ENCODE measurements at regions not wholly inside any gene's neighbourhood (a gene's known extent, or its start where the extent isn't known, plus 50 kb on each side); places are given as distances from the start of the nearest gene placed in this dataset.

DNA sequence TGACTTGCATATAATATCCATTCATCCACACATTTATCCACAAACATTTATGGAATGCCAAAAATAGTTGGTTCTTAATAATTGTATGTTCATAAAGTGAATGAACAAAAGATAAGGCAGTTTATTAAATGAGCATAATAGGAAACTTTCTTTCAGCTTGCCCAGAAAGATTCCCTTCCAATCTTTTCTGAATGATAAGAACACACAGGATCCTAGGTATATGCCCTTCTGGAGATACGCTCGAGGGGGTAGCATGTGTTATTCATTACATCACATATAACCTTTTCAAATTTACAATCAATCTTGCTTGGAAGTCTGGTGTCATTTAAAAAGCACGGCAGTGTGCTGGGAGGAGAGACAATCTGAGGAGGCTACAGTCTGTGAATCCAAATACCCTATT lies 80.4 kb upstream of the PDK4 start:
- no peak for DNase-seq
- no peaks in the 10 kb centered on the region for H3K27me3 Mint-ChIP-seq (ENCODE audit: unreplicated experiment)
- TF ChIP-seq, protein P1, sequence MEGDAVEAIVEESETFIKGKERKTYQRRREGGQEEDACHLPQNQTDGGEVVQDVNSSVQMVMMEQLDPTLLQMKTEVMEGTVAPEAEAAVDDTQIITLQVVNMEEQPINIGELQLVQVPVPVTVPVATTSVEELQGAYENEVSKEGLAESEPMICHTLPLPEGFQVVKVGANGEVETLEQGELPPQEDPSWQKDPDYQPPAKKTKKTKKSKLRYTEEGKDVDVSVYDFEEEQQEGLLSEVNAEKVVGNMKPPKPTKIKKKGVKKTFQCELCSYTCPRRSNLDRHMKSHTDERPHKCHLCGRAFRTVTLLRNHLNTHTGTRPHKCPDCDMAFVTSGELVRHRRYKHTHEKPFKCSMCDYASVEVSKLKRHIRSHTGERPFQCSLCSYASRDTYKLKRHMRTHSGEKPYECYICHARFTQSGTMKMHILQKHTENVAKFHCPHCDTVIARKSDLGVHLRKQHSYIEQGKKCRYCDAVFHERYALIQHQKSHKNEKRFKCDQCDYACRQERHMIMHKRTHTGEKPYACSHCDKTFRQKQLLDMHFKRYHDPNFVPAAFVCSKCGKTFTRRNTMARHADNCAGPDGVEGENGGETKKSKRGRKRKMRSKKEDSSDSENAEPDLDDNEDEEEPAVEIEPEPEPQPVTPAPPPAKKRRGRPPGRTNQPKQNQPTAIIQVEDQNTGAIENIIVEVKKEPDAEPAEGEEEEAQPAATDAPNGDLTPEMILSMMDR (IDR thresholded peaks at IDR 0.05; ENCODE audit: partially characterized antibody, unreplicated experiment) = no peak
- H3K27ac Mint-ChIP-seq (ENCODE audit: unreplicated experiment) = no peak overlapping the region
- no peaks in the 10 kb centered on the region for H3K36me3 Mint-ChIP-seq (ENCODE audit: unreplicated experiment)
- no peak overlapping the region for H3K4me3 Mint-ChIP-seq (ENCODE audit: unreplicated experiment)
- no peaks in the 10 kb centered on the region for H3K9me3 Mint-ChIP-seq (ENCODE audit: unreplicated experiment)
- H3K4me1 Mint-ChIP-seq (ENCODE audit: low read depth, unreplicated experiment) = no peaks in the 10 kb centered on the region

DNA sequence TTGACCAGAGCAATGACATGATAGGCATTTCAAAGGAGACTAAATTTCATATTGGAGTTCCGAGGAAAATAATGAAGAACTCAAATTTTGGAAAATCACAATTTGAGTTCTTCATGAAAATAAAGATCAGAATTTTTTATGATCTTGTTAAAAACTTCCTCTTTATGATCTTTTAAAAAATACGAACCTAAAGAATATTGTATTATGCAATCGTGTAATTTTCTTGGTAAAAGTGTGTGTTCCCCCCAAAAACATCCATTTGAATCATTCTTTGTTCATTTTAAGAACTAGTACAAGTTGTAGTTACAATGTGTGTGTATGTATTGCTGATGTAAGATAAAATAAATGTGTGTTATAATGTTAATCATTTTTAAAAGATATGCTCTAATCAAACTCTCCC lies 79.3 kb upstream of the PDK4 start:
- TF ChIP-seq, protein P1 (IDR thresholded peaks at IDR 0.05; ENCODE audit: partially characterized antibody, unreplicated experiment) = no peak
- no peaks in the 10 kb centered on the region for H3K27me3 Mint-ChIP-seq (ENCODE audit: unreplicated experiment)
- H3K27ac Mint-ChIP-seq (ENCODE audit: unreplicated experiment) = no peak overlapping the region
- no peaks in the 10 kb centered on the region for H3K4me1 Mint-ChIP-seq (ENCODE audit: low read depth, unreplicated experiment)
- no peaks in the 10 kb centered on the region for H3K9me3 Mint-ChIP-seq (ENCODE audit: unreplicated experiment)
- H3K4me3 Mint-ChIP-seq (ENCODE audit: unreplicated experiment) = no peak overlapping the region
- no peaks in the 10 kb centered on the region for H3K36me3 Mint-ChIP-seq (ENCODE audit: unreplicated experiment)
- DNase-seq = no peak

DNA sequence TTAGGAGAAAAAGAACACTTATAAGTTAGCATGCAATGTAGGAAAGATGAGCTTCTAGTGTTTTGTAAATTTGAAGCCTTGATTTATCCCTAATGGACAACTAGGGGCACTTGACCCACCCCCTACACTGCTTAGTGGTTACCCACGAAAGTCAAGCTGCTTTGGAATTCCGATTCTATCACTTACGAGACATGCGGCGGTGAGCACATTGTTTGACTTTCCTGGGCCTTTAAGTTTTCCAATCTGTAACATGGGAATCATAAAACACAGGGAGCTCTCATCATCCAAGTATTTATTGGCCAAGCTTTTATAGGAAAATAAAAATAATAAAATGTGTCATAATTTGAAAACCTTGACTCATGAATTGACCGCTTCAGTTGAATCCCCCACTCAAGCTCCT lies 78.7 kb upstream of the PDK4 start:
- H3K36me3 Mint-ChIP-seq (ENCODE audit: unreplicated experiment) = no peaks in the 10 kb centered on the region
- H3K4me3 Mint-ChIP-seq (ENCODE audit: unreplicated experiment) = no peak overlapping the region
- TF ChIP-seq, protein P1 (IDR thresholded peaks at IDR 0.05; ENCODE audit: partially characterized antibody, unreplicated experiment) = no peak
- no peak overlapping the region for H3K27ac Mint-ChIP-seq (ENCODE audit: unreplicated experiment)
- H3K27me3 Mint-ChIP-seq (ENCODE audit: unreplicated experiment) = no peaks in the 10 kb centered on the region
- no peak for DNase-seq
- no peaks in the 10 kb centered on the region for H3K9me3 Mint-ChIP-seq (ENCODE audit: unreplicated experiment)
- H3K4me1 Mint-ChIP-seq (ENCODE audit: low read depth, unreplicated experiment) = no peaks in the 10 kb centered on the region

DNA sequence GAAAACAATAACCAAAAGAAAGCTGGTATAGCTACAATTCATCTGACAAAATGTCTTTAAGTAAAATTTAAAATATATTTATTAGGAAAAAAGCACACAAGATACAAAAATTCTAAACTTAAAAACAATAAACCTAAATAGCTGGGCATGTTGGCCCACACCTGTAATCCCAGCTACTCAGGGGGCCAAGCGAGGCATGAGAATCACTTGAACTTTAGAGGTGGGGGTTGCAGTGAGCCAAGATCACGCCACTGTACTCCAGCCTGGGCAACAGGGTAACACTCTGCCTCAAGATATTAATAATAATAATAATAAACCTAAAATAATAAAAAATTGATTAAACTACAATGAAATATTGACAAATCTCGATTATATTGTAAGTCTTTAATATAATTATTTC lies 77.8 kb upstream of the PDK4 start:
- H3K4me1 Mint-ChIP-seq (ENCODE audit: low read depth, unreplicated experiment) = no peaks in the 10 kb centered on the region
- DNase-seq = no peak
- H3K4me3 Mint-ChIP-seq (ENCODE audit: unreplicated experiment) = no peak overlapping the region
- no peaks in the 10 kb centered on the region for H3K27me3 Mint-ChIP-seq (ENCODE audit: unreplicated experiment)
- no peaks in the 10 kb centered on the region for H3K36me3 Mint-ChIP-seq (ENCODE audit: unreplicated experiment)
- H3K27ac Mint-ChIP-seq (ENCODE audit: unreplicated experiment) = no peak overlapping the region
- TF ChIP-seq, protein P1 (IDR thresholded peaks at IDR 0.05; ENCODE audit: partially characterized antibody, unreplicated experiment) = no peak
- H3K9me3 Mint-ChIP-seq (ENCODE audit: unreplicated experiment) = no peaks in the 10 kb centered on the region

DNA sequence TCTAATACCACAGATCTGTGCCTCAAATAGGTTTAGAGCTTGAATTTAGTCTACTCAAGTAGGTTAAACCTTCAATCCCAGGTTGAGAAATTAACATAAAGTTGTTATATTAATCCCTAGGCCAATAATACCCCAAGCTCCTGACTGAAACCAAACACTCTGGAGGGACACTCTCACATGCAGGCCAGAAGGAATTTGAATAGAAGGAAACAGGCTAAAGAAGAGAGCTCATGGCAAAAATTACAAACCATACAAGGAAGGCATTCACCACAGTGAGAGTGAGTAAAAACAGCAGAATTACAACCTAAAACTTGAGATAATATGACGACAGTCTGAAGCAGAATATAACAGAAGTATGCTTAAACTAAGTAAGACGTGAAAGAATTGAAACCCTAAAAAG lies 76.1 kb upstream of the PDK4 start:
- TF ChIP-seq, protein P1 (IDR thresholded peaks at IDR 0.05; ENCODE audit: partially characterized antibody, unreplicated experiment) = no peak
- Mint-ChIP-seq H3K27ac (ENCODE audit: unreplicated experiment) (no peak overlapping the region), H3K4me3 (ENCODE audit: unreplicated experiment) (no peak overlapping the region), H3K4me1 (ENCODE audit: low read depth, unreplicated experiment) (peaks cover 5% of the 10 kb centered on the region), H3K27me3 (ENCODE audit: unreplicated experiment) (no peaks in the 10 kb centered on the region), H3K36me3 (ENCODE audit: unreplicated experiment) (no peaks in the 10 kb centered on the region), H3K9me3 (ENCODE audit: unreplicated experiment) (no peaks in the 10 kb centered on the region)
- DNase-seq = no peak
